K562 (cell line): ENCODE measurements at regions not wholly inside any gene's neighbourhood (a gene's known extent, or its start where the extent isn't known, plus 50 kb on each side); places are given as distances from the start of the nearest gene placed in this dataset.
A peak's percentile ranks its signal among the peaks of the same experiment; 100 is the strongest.

Experiments used
- C11orf30 ChIP-seq: fragments of 450-650 bp; IDR thresholded peaks from 2 replicates; pipeline ENCODE4 v1.6.1; 2016; ENCODE audit warnings: low read depth, mild to moderate bottlenecking
- CBFA2T2 ChIP-seq: fragments of 450-650 bp; conservative IDR thresholded peaks from 2 replicates; pipeline ENCODE4 v1.6.1; 2017; ENCODE audit warnings: mild to moderate bottlenecking
- CREB1 ChIP-seq, 2 experiments: sonication (generic) in 1 of 2; formaldehyde crosslinking in 1 of 2; IDR thresholded peaks; 2 replicates each; pipeline versions ENCODE4 v1.6.1 to v1.8.0; 2012 to 2022; ENCODE audit warnings: inconsistent platforms in 1 of 2, mild to moderate bottlenecking in 1 of 2, missing genetic modification reagents in 1 of 2, moderate library complexity in 1 of 2
- DPF2 ChIP-seq: fragments of 450-650 bp; IDR thresholded peaks from 2 replicates; pipeline ENCODE4 v1.6.1; 2016
- POLR2AphosphoS2 ChIP-seq: IDR thresholded peaks from 2 replicates; pipeline ENCODE4 v1.6.1; 2012; ENCODE audit warnings: low read length, improper control_type of control experiment
- TBP ChIP-seq: optimal IDR thresholded peaks from 2 replicates; pipeline ENCODE3; 2011; ENCODE audit warnings: low read depth, low read length, improper control_type of control experiment
- TEAD1 ChIP-seq, 2 experiments: fragments of 450-650 bp in 1 of 2; sonication (generic) in 1 of 2; formaldehyde crosslinking; IDR thresholded peaks; 2 replicates each; pipeline versions ENCODE4 v1.4.0 to v1.8.0; 2020 to 2022; ENCODE audit warnings: mild to moderate bottlenecking in 2 of 2, missing genetic modification reagents in 1 of 2
- TEAD2 ChIP-seq: fragments of 450-650 bp; IDR thresholded peaks from 2 replicates; pipeline ENCODE4 v1.6.1; 2016; ENCODE audit warnings: missing genetic modification characterization, control low read depth, missing compliant biosample characterization
- ZNF143 ChIP-seq: sonication (generic); formaldehyde crosslinking; IDR thresholded peaks from 2 replicates; pipeline ENCODE4 v1.9.0; 2022; ENCODE audit warnings: mild to moderate bottlenecking, missing genetic modification reagents
- TF ChIP-seq, protein P1 (sequence below), 2 experiments: fragments of 450-650 bp; IDR thresholded peaks; 2 replicates each; pipeline ENCODE4 v1.6.1; 2016; ENCODE audit warnings: mild to moderate bottlenecking in 2 of 2, borderline replicate concordance in 1 of 2, low read depth in 1 of 2, moderate library complexity in 1 of 2
- TF ChIP-seq, protein P2 (sequence below), 3 experiments: fragments of 200-800 bp in 1 of 3; fragments of 250-450 bp in 1 of 3; fragments of 450-650 bp in 1 of 3; sonication (Bioruptor Pico) in 1 of 3; sonication (Bioruptor generic) in 1 of 3; formaldehyde crosslinking in 1 of 3; IDR thresholded peaks; 2 replicates each; pipeline versions ENCODE4 v1.6.1 to v1.8.0; 2016 to 2022; ENCODE audit warnings: mild to moderate bottlenecking in 2 of 3, missing genetic modification characterization in 2 of 3, missing compliant biosample characterization in 1 of 3, moderate library complexity in 1 of 3
- TF ChIP-seq, protein P3 (sequence below): fragments of 250-450 bp; sonication (Bioruptor Pico); IDR thresholded peaks from 2 replicates; pipeline ENCODE4 v1.4.0; 2020
- TF ChIP-seq, protein P4 (sequence below): sonication (generic); formaldehyde crosslinking; IDR thresholded peaks from 2 replicates; pipeline ENCODE4 v1.8.0; 2022; ENCODE audit warnings: missing genetic modification reagents, mild to moderate bottlenecking, borderline replicate concordance

DNA sequence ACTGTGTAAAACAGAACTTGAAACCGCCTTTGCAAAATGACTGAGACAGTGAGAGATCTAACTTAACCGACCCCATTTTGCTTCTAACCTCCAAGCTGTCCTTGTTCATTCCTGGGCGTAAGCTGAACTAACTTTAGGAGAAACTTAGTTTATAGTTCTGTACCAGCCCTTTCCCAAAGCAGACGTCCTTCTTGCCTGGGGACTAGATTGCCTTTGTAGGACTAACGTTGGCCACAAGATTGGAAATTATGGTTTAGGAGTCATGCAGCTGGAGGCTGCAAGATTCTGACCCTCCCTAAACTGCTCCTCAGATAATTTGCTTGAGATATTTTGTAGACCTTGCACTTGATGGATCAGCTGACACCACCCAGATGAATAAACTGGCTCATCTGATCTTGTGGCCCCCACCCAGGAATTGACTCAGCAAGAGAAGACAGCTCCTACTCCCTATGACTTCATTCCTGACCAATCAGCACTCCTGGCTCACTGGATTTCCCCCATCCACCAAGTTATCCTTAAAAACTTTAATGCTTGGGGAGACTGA, 219.9 kb upstream of the PROK2 start (continued):
- no peak for TF ChIP-seq ZNF143 (CRISPR knock-in tag)
- TF ChIP-seq, protein P1, sequence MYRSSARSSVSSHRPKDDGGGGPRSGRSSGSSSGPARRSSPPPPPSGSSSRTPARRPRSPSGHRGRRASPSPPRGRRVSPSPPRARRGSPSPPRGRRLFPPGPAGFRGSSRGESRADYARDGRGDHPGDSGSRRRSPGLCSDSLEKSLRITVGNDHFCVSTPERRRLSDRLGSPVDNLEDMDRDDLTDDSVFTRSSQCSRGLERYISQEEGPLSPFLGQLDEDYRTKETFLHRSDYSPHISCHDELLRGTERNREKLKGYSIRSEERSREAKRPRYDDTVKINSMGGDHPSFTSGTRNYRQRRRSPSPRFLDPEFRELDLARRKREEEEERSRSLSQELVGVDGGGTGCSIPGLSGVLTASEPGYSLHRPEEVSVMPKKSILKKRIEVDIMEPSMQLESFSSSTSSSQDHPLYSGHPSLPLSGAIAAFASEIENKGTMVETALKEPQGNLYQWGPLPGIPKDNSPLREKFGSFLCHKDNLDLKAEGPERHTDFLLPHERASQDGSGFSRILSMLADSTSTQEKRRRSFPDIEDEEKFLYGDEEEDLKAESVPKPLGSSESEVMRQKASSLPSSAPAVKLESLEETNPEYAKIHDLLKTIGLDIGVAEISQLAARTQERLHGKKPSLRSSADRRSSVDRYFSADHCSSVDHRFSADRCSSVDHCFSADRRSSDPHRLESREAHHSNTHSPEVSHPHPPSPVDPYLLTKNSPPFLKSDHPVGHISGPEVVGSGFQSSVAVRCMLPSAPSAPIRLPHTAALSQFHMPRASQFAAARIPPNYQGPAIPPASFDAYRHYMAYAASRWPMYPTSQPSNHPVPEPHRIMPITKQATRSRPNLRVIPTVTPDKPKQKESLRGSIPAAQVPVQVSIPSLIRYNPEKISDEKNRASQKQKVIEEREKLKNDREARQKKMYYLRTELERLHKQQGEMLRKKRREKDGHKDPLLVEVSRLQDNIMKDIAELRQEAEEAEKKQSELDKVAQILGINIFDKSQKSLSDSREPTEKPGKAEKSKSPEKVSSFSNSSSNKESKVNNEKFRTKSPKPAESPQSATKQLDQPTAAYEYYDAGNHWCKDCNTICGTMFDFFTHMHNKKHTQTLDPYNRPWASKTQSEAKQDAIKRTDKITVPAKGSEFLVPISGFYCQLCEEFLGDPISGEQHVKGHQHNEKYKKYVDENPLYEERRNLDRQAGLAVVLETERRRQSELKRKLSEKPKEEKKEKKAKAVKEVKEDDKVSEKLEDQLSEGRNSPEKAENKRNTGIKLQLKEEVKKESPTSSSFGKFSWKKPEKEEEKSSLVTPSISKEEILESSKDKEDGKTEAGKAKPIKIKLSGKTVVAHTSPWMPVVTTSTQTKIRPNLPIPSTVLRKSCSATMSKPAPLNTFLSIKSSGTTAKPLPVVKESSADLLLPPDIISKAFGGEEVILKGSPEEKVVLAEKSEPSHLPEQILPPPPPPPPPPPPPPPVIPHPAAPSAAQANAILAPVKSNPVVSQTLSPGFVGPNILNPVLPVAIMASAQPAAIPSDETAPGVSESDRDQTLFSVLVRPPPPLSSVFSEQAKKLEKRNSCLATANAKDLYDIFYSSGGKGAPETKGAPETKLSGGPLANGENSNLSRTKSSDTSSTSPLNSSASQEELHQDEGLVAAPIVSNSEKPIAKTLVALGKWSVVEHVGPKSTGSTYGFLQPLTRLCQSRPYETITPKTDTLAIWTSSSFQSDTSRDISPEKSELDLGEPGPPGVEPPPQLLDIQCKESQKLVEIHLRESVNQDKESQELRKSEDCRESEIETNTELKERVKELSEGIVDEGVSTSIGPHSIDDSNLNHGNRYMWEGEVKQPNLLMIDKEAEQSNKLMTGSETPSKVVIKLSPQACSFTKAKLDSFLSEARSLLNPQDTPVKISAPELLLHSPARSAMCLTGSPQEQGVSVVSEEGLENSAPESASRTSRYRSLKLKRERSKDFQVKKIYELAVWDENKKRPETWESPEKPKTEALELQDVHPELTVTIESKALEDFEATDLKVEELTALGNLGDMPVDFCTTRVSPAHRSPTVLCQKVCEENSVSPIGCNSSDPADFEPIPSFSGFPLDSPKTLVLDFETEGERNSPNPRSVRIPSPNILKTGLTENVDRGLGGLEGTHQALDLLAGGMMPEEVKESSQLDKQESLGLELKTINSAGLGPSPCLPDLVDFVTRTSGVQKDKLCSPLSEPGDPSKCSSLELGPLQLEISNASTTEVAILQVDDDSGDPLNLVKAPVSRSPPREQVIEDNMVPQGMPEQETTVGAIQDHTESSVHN (IDR thresholded peaks at IDR 0.05; ENCODE audit: borderline replicate concordance in 1 of 2, low read depth in 1 of 2) = peak in 1 of 2 experiments; percentile 78; a peak in 1 of 4 replicates
- peak; percentile 69; the same call in 1 of the 2 replicates for TF ChIP-seq C11orf30
- peak; percentile 45; the same call in 1 of the 2 replicates for TF ChIP-seq TEAD2
- TF ChIP-seq DPF2 = 0 out of 2 replicates have a peak, but pooled peaks have one; percentile 29
- no peak for TF ChIP-seq TBP
- peak in 1 of 2 experiments; percentile 62; a peak in 1 of 4 replicates for TF ChIP-seq TEAD1 (CRISPR knock-in tag; IDR thresholded peaks at IDR 0.05)
- no peak for TF ChIP-seq CREB1 (IDR thresholded peaks at IDR 0.05)
- TF ChIP-seq CREB1 (CRISPR knock-in tag; IDR thresholded peaks at IDR 0.05) = no peak
- TF ChIP-seq CBFA2T2 = peak; percentile 21; the same call in 1 of the 2 replicates
- TF ChIP-seq, protein P2, sequence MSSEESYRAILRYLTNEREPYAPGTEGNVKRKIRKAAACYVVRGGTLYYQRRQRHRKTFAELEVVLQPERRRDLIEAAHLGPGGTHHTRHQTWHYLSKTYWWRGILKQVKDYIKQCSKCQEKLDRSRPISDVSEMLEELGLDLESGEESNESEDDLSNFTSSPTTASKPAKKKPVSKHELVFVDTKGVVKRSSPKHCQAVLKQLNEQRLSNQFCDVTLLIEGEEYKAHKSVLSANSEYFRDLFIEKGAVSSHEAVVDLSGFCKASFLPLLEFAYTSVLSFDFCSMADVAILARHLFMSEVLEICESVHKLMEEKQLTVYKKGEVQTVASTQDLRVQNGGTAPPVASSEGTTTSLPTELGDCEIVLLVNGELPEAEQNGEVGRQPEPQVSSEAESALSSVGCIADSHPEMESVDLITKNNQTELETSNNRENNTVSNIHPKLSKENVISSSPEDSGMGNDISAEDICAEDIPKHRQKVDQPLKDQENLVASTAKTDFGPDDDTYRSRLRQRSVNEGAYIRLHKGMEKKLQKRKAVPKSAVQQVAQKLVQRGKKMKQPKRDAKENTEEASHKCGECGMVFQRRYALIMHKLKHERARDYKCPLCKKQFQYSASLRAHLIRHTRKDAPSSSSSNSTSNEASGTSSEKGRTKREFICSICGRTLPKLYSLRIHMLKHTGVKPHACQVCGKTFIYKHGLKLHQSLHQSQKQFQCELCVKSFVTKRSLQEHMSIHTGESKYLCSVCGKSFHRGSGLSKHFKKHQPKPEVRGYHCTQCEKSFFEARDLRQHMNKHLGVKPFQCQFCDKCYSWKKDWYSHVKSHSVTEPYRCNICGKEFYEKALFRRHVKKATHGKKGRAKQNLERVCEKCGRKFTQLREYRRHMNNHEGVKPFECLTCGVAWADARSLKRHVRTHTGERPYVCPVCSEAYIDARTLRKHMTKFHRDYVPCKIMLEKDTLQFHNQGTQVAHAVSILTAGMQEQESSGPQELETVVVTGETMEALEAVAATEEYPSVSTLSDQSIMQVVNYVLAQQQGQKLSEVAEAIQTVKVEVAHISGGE (CRISPR knock-in tag; IDR thresholded peaks at IDR 0.05) = 0 out of 6 replicates have a peak, but pooled peaks of 1 of the 3 experiments have one; percentile 29
- TF ChIP-seq, protein P3, sequence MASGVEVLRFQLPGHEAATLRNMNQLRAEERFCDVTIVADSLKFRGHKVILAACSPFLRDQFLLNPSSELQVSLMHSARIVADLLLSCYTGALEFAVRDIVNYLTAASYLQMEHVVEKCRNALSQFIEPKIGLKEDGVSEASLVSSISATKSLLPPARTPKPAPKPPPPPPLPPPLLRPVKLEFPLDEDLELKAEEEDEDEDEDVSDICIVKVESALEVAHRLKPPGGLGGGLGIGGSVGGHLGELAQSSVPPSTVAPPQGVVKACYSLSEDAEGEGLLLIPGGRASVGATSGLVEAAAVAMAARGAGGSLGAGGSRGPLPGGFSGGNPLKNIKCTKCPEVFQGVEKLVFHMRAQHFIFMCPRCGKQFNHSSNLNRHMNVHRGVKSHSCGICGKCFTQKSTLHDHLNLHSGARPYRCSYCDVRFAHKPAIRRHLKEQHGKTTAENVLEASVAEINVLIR = peak; percentile 28; the same call in 1 of the 2 replicates
- TF ChIP-seq, protein P4, sequence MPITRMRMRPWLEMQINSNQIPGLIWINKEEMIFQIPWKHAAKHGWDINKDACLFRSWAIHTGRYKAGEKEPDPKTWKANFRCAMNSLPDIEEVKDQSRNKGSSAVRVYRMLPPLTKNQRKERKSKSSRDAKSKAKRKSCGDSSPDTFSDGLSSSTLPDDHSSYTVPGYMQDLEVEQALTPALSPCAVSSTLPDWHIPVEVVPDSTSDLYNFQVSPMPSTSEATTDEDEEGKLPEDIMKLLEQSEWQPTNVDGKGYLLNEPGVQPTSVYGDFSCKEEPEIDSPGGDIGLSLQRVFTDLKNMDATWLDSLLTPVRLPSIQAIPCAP = no peak
- no peak for TF ChIP-seq POLR2AphosphoS2
